ENCODE measurements at regions not wholly inside any gene's neighbourhood (a gene's known extent, or its start where the extent isn't known, plus 50 kb on each side); places are given as distances from the start of the nearest gene placed in this dataset.

DNA sequence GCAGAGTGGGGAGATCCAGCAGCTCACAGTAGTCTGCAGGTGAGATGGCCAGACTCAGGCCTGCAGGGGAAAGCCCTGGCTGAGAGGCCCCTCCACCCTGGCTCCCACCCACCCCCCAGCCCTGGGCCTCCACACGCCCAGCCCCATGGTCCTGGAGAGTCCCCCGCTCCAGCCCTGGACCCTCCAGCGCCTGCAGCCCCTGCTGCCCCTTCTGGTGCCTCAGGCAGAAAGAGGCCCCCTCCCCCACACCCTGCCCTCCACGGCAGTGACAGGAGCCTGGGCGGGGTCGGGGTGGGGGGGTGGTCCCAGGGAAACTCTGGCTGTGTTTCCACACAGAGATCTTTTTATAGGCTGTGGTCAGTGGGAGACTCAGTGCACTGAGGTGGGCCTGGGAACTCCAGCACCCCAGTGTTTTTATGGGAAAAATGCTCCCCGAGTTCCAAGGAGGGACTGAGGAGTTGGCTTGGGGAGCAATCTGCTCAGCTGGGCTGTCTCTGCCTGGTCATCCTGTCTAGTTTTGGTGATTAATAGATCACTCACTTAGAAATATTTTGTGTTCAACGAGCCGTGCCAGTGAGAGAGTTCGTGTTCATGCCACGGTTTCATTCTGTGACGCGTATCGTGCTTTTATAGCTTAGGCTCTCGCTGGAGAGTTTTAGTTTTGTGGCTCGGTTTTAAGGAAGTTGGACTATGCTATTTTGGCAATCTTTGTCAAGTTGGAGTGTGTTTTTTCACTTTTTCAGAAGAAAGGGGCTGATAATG is 53.1 kb upstream of the HGFAC start:
- DNase-seq (ENCODE audit: low spot score) = peak; percentile 85
- in situ Hi-C loops (cut with MboI; ENCODE audit: low pct_unique_long_range_greater_than_20kb, low sequenced_read_pairs, unreplicated experiment) = no loop called here
- TF ChIP-seq, protein P1, sequence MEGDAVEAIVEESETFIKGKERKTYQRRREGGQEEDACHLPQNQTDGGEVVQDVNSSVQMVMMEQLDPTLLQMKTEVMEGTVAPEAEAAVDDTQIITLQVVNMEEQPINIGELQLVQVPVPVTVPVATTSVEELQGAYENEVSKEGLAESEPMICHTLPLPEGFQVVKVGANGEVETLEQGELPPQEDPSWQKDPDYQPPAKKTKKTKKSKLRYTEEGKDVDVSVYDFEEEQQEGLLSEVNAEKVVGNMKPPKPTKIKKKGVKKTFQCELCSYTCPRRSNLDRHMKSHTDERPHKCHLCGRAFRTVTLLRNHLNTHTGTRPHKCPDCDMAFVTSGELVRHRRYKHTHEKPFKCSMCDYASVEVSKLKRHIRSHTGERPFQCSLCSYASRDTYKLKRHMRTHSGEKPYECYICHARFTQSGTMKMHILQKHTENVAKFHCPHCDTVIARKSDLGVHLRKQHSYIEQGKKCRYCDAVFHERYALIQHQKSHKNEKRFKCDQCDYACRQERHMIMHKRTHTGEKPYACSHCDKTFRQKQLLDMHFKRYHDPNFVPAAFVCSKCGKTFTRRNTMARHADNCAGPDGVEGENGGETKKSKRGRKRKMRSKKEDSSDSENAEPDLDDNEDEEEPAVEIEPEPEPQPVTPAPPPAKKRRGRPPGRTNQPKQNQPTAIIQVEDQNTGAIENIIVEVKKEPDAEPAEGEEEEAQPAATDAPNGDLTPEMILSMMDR (IDR thresholded peaks at IDR 0.05; ENCODE audit: extremely low read depth, insufficient read depth, missing control alignments) = no peak

DNA sequence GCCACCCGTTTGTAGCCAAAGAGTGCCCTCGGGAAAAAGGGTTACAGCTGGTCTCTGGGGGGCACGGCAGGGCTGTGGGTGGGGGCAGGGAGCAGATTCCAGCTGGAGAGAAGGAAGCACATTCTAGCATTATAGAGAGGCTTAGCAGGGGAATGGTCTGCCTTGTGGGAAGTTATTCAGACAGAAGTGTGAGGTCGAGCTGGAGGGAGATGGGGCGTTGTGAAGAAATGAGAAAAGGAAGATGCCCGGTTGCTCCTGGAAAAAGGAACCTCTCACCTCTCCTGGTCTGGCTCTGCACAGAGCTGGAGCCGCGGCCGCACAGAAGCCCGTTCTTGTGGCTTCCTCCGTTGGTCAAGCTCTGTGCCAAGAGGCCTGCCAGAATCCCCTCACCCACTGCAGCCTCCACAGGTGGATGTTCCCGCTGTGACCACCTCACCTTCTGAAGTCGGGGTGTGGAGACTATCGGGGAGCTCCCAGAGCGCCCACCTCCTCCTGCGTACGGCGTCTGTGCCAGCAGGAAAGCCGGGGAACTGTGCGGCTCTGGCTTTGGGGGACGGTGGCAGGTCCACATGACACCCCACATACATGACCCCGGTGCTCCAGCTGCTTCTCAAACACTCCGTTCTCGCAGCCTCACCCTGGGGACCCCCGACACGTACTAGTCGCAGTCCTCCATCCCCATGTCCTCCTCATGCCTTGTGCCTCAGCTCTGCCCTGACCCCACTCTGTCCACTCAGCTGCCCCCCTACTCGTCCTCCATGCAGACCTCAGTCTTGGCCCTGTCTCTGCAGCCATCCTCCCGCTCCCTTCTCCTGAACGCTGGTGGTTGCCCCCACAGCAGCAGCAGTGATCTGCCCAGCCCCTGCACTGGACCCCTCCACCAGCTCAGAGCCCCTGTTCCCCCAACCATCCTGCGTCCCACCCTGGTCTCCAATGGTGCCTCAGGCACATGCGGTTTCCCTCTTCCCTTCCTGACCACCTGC is 52.2 kb upstream of the HGFAC start:
- TF ChIP-seq, protein P1 (IDR thresholded peaks at IDR 0.05; ENCODE audit: extremely low read depth, insufficient read depth, missing control alignments) = no peak
- no peak for DNase-seq (ENCODE audit: low spot score)
- in situ Hi-C loops (cut with MboI; ENCODE audit: low pct_unique_long_range_greater_than_20kb, low sequenced_read_pairs, unreplicated experiment) = no loop called here

DNA sequence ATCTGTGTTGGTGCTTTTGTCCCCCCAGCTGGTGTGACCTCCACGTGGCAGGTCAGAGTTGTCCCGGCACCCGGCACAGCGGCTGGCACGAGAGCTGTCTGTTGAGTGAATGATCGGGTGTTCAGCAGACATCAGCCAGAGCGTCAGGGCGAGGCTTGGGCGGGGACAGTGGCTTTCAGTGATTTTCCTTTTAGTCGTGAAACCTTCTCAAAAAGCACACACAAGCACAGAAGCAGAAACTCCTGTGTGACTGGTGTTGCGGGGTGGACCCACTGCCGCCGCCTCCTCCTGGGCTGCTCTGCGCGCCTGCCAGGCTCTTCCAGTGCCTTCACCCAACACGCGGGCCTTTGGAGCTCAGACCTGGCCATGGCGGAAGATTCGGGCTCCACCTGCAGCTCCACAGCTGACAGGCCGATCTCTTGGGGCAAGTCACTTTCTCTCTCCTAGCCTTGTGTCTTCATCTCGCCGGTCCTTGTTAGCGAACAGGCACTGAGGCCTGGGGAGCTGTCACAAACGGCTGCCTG is 51.4 kb upstream of the HGFAC start:
- in situ Hi-C loops (cut with MboI; ENCODE audit: low pct_unique_long_range_greater_than_20kb, low sequenced_read_pairs, unreplicated experiment) = no loop called here
- TF ChIP-seq, protein P1 (IDR thresholded peaks at IDR 0.05; ENCODE audit: extremely low read depth, insufficient read depth, missing control alignments) = no peak
- DNase-seq (ENCODE audit: low spot score) = no peak

DNA sequence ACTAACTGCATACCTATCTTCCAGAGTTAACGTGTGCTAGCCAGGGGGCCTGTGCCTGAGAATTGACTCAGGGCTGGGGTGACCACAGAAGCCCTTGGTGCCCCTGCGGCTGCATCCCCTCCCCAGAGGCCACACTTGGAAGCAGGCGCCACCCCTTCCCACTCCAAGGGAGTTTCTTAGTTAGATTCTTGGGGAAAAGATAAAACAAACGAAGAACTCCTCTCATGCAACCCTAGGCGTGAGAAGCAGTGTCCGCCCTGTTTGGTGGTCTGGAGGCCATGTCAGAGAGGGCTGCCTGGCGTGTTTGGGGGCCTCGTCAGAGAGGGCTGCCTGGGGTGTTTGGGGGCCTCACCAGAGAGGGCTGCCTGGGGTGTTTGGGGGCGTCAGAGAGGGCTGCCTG is 50.3 kb upstream of the HGFAC start:
- TF ChIP-seq, protein P1 (IDR thresholded peaks at IDR 0.05; ENCODE audit: extremely low read depth, insufficient read depth, missing control alignments) = no peak
- in situ Hi-C loops (cut with MboI; ENCODE audit: low pct_unique_long_range_greater_than_20kb, low sequenced_read_pairs, unreplicated experiment) = no loop called here
- no peak for DNase-seq (ENCODE audit: low spot score)

Data from GM13977 (cell line).